ENCODE measurements at regions not wholly inside any gene's neighbourhood (a gene's known extent, or its start where the extent isn't known, plus 50 kb on each side); places are given as distances from the start of the nearest gene placed in this dataset.

- TF ChIP-seq ESRRG (CRISPR knock-in tag; IDR thresholded peaks at IDR 0.05) (no peak), ARNTL (CRISPR knock-in tag; IDR thresholded peaks at IDR 0.05; ENCODE audit: borderline replicate concordance, low read depth) (no peak), PPARA (CRISPR knock-in tag; IDR thresholded peaks at IDR 0.05; ENCODE audit: borderline replicate concordance) (no peak), ZFP3 (CRISPR knock-in tag; IDR thresholded peaks at IDR 0.05) (no peak), PATZ1 (CRISPR knock-in tag; IDR thresholded peaks at IDR 0.05; ENCODE audit: borderline replicate concordance) (no peak), TCF4 (CRISPR knock-in tag; IDR thresholded peaks at IDR 0.05; ENCODE audit: borderline replicate concordance) (no peak), ZFP30 (CRISPR knock-in tag; IDR thresholded peaks at IDR 0.05) (no peak)
- TF ChIP-seq, protein P1, sequence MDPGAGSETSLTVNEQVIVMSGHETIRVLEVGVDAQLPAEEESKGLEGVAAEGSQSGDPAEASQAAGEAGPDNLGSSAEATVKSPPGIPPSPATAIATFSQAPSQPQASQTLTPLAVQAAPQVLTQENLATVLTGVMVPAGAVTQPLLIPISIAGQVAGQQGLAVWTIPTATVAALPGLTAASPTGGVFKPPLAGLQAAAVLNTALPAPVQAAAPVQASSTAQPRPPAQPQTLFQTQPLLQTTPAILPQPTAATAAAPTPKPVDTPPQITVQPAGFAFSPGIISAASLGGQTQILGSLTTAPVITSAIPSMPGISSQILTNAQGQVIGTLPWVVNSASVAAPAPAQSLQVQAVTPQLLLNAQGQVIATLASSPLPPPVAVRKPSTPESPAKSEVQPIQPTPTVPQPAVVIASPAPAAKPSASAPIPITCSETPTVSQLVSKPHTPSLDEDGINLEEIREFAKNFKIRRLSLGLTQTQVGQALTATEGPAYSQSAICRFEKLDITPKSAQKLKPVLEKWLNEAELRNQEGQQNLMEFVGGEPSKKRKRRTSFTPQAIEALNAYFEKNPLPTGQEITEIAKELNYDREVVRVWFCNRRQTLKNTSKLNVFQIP (CRISPR knock-in tag; IDR thresholded peaks at IDR 0.05; ENCODE audit: borderline replicate concordance, low read depth): no peak
- TF ChIP-seq, protein P2, sequence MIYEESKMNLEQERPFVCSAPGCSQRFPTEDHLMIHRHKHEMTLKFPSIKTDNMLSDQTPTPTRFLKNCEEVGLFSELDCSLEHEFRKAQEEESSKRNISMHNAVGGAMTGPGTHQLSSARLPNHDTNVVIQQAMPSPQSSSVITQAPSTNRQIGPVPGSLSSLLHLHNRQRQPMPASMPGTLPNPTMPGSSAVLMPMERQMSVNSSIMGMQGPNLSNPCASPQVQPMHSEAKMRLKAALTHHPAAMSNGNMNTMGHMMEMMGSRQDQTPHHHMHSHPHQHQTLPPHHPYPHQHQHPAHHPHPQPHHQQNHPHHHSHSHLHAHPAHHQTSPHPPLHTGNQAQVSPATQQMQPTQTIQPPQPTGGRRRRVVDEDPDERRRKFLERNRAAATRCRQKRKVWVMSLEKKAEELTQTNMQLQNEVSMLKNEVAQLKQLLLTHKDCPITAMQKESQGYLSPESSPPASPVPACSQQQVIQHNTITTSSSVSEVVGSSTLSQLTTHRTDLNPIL (CRISPR knock-in tag; IDR thresholded peaks at IDR 0.05; ENCODE audit: low read depth): no peak
Observed at GRCh38 chr2:58633613-58634365, 392.7 kb upstream of the FANCL start.
